H1 (cell line): ENCODE measurements at regions not wholly inside any gene's neighbourhood (a gene's known extent, or its start where the extent isn't known, plus 50 kb on each side); places are given as distances from the start of the nearest gene placed in this dataset.

ENCODE experiments used
- CTCF ChIA-PET: fragments of 300-600 bp; sonication (Branson Sonifier 250); formaldehyde crosslinking; loops from one replicate; lab custom pipeline; 2021; ENCODE audit not compliant: partially characterized antibody; lab: Charles Lee
- POLR2A ChIA-PET: fragments of 300-600 bp; sonication (Branson Sonifier 250); formaldehyde crosslinking; loops from one replicate; lab custom pipeline; 2021; ENCODE audit warnings: inconsistent platforms; ENCODE audit not compliant: partially characterized antibody; lab: Charles Lee
- DNase-seq, 2 experiments: peaks; one replicate each; pipeline versions ENCODE4 v3.0.0 to v3.0.0-alpha.2; 2010 to 2022; ENCODE audit warnings: low spot score in 2 of 2, low read depth in 1 of 2, mixed read lengths in 1 of 2
- FAIRE-seq: peaks from 2 replicates; lab custom pipeline; 2011; peaks lifted over from hg19 to GRCh38; lab: Jason Lieb, UNC
- H2AFZ ChIP-seq: 2 replicates; pipeline ENCODE4 v1.8.1; 2012; ENCODE audit warnings: low read length, inconsistent platforms
- H2AK5ac ChIP-seq: 2 replicates; pipeline ENCODE4 v1.6.1; 2013; ENCODE audit warnings: low read depth, low read length
- H2BK120ac ChIP-seq: replicated peaks from 2 replicates; pipeline ENCODE3; 2013; ENCODE audit warnings: low read depth, low read length, inconsistent platforms
- H2BK12ac ChIP-seq: 2 replicates; pipeline ENCODE4 v1.6.1; 2013; ENCODE audit warnings: low read depth, low read length
- H2BK15ac ChIP-seq: 2 replicates; pipeline ENCODE4 v1.6.1; 2013; ENCODE audit warnings: low read length
- H2BK20ac ChIP-seq: 2 replicates; pipeline ENCODE4 v1.6.1; 2013; ENCODE audit warnings: low read length
- H2BK5ac ChIP-seq: 2 replicates; pipeline ENCODE4 v1.6.1; 2013; ENCODE audit warnings: low read depth, low read length
- H3K14ac ChIP-seq: 2 replicates; pipeline ENCODE4 v1.6.1; 2013; ENCODE audit warnings: inconsistent platforms; ENCODE audit not compliant: insufficient read length
- H3K18ac ChIP-seq: 2 replicates; pipeline ENCODE4 v1.6.1; 2013; ENCODE audit warnings: low read length; ENCODE audit errors: extremely low read depth
- H3K23ac ChIP-seq: 2 replicates; pipeline ENCODE4 v1.6.1; 2013; ENCODE audit warnings: inconsistent platforms; ENCODE audit not compliant: insufficient read length
- H3K23me2 ChIP-seq: 2 replicates; pipeline ENCODE4 v1.6.1; 2013; ENCODE audit warnings: low read depth, low read length
- H3K27ac ChIP-seq: 2 replicates; pipeline ENCODE4 v1.6.1; 2011; ENCODE audit warnings: low read depth, low read length, inconsistent platforms
- H3K27me3 ChIP-seq, 4 experiments: replicated peaks in 1 of 4; 1 replicate in 1 of 4; 2 replicates in 3 of 4; pipeline versions ENCODE4 v1.6.1 to v1.8.1; 2011 to 2013; ENCODE audit warnings: low read length in 3 of 4, mild to moderate bottlenecking in 3 of 4, inconsistent platforms in 2 of 4, mixed read lengths in 2 of 4, moderate library complexity in 1 of 4; ENCODE audit not compliant: control insufficient read depth in 3 of 4, insufficient read depth in 3 of 4; ENCODE audit errors: extremely low read depth in 1 of 4
- H3K36me3 ChIP-seq, 4 experiments: 2 replicates each; pipeline versions ENCODE4 v1.6.1 to v1.8.1; 2011 to 2013; ENCODE audit warnings: mild to moderate bottlenecking in 4 of 4, low read length in 3 of 4, moderate library complexity in 2 of 4, control low read depth in 1 of 4, inconsistent platforms in 1 of 4; ENCODE audit not compliant: insufficient read depth in 4 of 4, control insufficient read depth in 2 of 4
- H3K4ac ChIP-seq: replicated peaks from 2 replicates; pipeline ENCODE3; 2013; ENCODE audit warnings: low read length, low read depth, mixed read lengths, inconsistent platforms; ENCODE audit not compliant: insufficient read length
- H3K4me1 ChIP-seq, 4 experiments: replicated peaks in 1 of 4; 1 replicate in 1 of 4; 2 replicates in 3 of 4; pipeline versions ENCODE4 v1.6.1 to v1.8.1; 2011 to 2013; ENCODE audit warnings: low read length in 3 of 4, inconsistent platforms in 2 of 4, mixed read lengths in 1 of 4; ENCODE audit not compliant: insufficient read depth in 4 of 4, control insufficient read depth in 3 of 4
- H3K4me2 ChIP-seq, 2 experiments: 2 replicates each; pipeline versions ENCODE4 v1.6.1 to v1.8.1; 2011 to 2013; ENCODE audit warnings: low read depth in 2 of 2, low read length in 2 of 2, control low read depth in 1 of 2, inconsistent platforms in 1 of 2, mild to moderate bottlenecking in 1 of 2; ENCODE audit not compliant: insufficient read depth in 1 of 2
- H3K4me3 ChIP-seq, 4 experiments: fragments of 200-600, 300-600 bp in 1 of 4; sonication (generic), shearing (Covaris generic), sonication (Bioruptor Twin) in 1 of 4; 2 replicates each; pipeline versions ENCODE4 v1.5.1 to v1.8.1; 2011 to 2016; ENCODE audit warnings: low read length in 4 of 4, low read depth in 3 of 4, control low read depth in 2 of 4, inconsistent platforms in 2 of 4, mild to moderate bottlenecking in 2 of 4, mixed read lengths in 1 of 4, moderate library complexity in 1 of 4; ENCODE audit not compliant: insufficient read depth in 2 of 4; ENCODE audit errors: extremely low read depth in 1 of 4
- H3K56ac ChIP-seq: replicated peaks from 2 replicates; pipeline ENCODE3; 2013; ENCODE audit warnings: low read depth, mild to moderate bottlenecking, mixed read lengths, low read length, inconsistent platforms; ENCODE audit not compliant: insufficient read length
- H3K79me1 ChIP-seq: 2 replicates; pipeline ENCODE4 v1.6.1; 2013; ENCODE audit warnings: low read depth, low read length, control low read depth
- H3K79me2 ChIP-seq, 2 experiments: 2 replicates each; pipeline versions ENCODE4 v1.6.1 to v1.8.1; 2012 to 2013; ENCODE audit warnings: low read length in 2 of 2, mild to moderate bottlenecking in 2 of 2, inconsistent platforms in 1 of 2; ENCODE audit not compliant: insufficient read depth in 2 of 2, control insufficient read depth in 1 of 2
- H3K9ac ChIP-seq, 4 experiments: replicated peaks in 1 of 4; 1 replicate in 1 of 4; 2 replicates in 3 of 4; pipeline versions ENCODE4 v1.6.1 to v1.8.1; 2011 to 2013; ENCODE audit warnings: low read depth in 3 of 4, low read length in 3 of 4, control low read depth in 2 of 4, mild to moderate bottlenecking in 2 of 4, moderate library complexity in 2 of 4, inconsistent platforms in 1 of 4; ENCODE audit errors: extremely low read depth in 1 of 4
- H3K9me3 ChIP-seq, 2 experiments: 2 replicates each; pipeline versions ENCODE4 v1.6.1 to v1.8.1; 2012 to 2013; ENCODE audit warnings: mild to moderate bottlenecking in 2 of 2, moderate library complexity in 2 of 2, control low read depth in 1 of 2, inconsistent platforms in 1 of 2, low read depth in 1 of 2, low read length in 1 of 2, mixed read lengths in 1 of 2; ENCODE audit not compliant: insufficient read depth in 2 of 2
- H4K20me1 ChIP-seq, 2 experiments: replicated peaks in 1 of 2; 2 replicates each; pipeline versions ENCODE3 to v1.8.1; 2011 to 2013; ENCODE audit warnings: inconsistent platforms in 2 of 2, low read length in 2 of 2, mild to moderate bottlenecking in 1 of 2; ENCODE audit not compliant: insufficient read depth in 2 of 2, control insufficient read depth in 1 of 2
- H4K5ac ChIP-seq: 2 replicates; pipeline ENCODE4 v1.6.1; 2013; ENCODE audit warnings: low read length, low read depth, mixed read lengths, inconsistent platforms; ENCODE audit not compliant: insufficient read length
- H4K8ac ChIP-seq: 2 replicates; pipeline ENCODE4 v1.8.0; 2013; ENCODE audit warnings: mild to moderate bottlenecking, moderate library complexity, low read length, inconsistent platforms; ENCODE audit not compliant: insufficient read depth; ENCODE audit errors: extremely low read depth
- H4K91ac ChIP-seq: replicated peaks from 2 replicates; pipeline ENCODE3; 2013; ENCODE audit warnings: low read length, mixed read lengths, inconsistent platforms; ENCODE audit not compliant: insufficient read length
- BCL11A ChIP-seq, 2 experiments: IDR thresholded peaks; one replicate each; pipeline ENCODE4 v1.6.1; 2011; ENCODE audit warnings: low read depth in 2 of 2, low read length in 2 of 2, mild to moderate bottlenecking in 2 of 2
- CHD1 ChIP-seq: IDR thresholded peaks from 2 replicates; pipeline ENCODE4 v1.6.1; 2012; ENCODE audit warnings: low read depth, low read length, improper control_type of control experiment
- EZH2 ChIP-seq: fragments of 200-600 bp; sonication (generic); IDR thresholded peaks from 2 replicates; pipeline ENCODE4 v1.7.1; 2012; ENCODE audit warnings: low read depth, mild to moderate bottlenecking, moderate library complexity, low read length, inconsistent platforms; ENCODE audit not compliant: severe bottlenecking
- GABPA ChIP-seq: IDR thresholded peaks from 2 replicates; pipeline ENCODE4 v1.6.1; 2011; ENCODE audit warnings: mild to moderate bottlenecking, low read length, moderate library complexity, borderline replicate concordance; ENCODE audit not compliant: insufficient read depth
- GTF2F1 ChIP-seq: IDR thresholded peaks from 2 replicates; pipeline ENCODE4 v1.6.1; 2012; ENCODE audit warnings: low read depth, low read length, improper control_type of control experiment, borderline replicate concordance
- HDAC6 ChIP-seq: IDR thresholded peaks from one replicate; pipeline ENCODE4 v1.7.1; 2012; ENCODE audit warnings: low read depth, mild to moderate bottlenecking, inconsistent platforms, low read length, moderate library complexity
- KDM1A ChIP-seq: fragments of 200-600, 300-600 bp; sonication (generic); IDR thresholded peaks from 2 replicates; pipeline ENCODE4 v1.7.1; 2016; ENCODE audit warnings: mild to moderate bottlenecking, low read length, borderline replicate concordance
- NANOG ChIP-seq: IDR thresholded peaks from 2 replicates; pipeline ENCODE4 v1.6.1; 2011; ENCODE audit warnings: low read length, low read depth, mild to moderate bottlenecking, inconsistent platforms; ENCODE audit not compliant: insufficient read depth, poor library complexity, severe bottlenecking
- NRF1 ChIP-seq: IDR thresholded peaks from 2 replicates; pipeline ENCODE4 v1.6.1; 2011; ENCODE audit warnings: mild to moderate bottlenecking, low read depth, low read length, improper control_type of control experiment
- PHF8 ChIP-seq: fragments of 200-600 bp; sonication (generic); conservative IDR thresholded peaks from 2 replicates; pipeline ENCODE4 v1.7.1; 2012; ENCODE audit warnings: low read depth, mild to moderate bottlenecking, inconsistent platforms, low read length, moderate library complexity
- RAD21 ChIP-seq, 2 experiments: IDR thresholded peaks in 1 of 2; conservative IDR thresholded peaks in 1 of 2; 2 replicates each; pipeline ENCODE4 v1.6.1; 2011; ENCODE audit warnings: low read depth in 2 of 2, low read length in 2 of 2, improper control_type of control experiment in 1 of 2, inconsistent platforms in 1 of 2, mild to moderate bottlenecking in 1 of 2, moderate library complexity in 1 of 2
- TAF7 ChIP-seq: optimal IDR thresholded peaks from 2 replicates; pipeline ENCODE3; 2011; ENCODE audit warnings: low read depth, mild to moderate bottlenecking, inconsistent platforms, low read length, moderate library complexity, borderline replicate concordance
- TBP ChIP-seq: IDR thresholded peaks from 2 replicates; pipeline ENCODE4 v1.6.1; 2011; ENCODE audit warnings: low read depth, low read length, improper control_type of control experiment
- TEAD4 ChIP-seq: IDR thresholded peaks from 2 replicates; pipeline ENCODE4 v1.6.1; 2012; ENCODE audit warnings: low read depth, low read length, inconsistent platforms, mixed read lengths
- WGBS, 2 experiments: shearing (Covaris generic) in 1 of 2; methylation state at CpG; one replicate each; pipeline versions ENCODE4 v1.1.6 to v1.1.7; 2013 to 2015; ENCODE audit warnings: low lambda C conversion rate in 2 of 2, mixed read lengths in 2 of 2, inconsistent platforms in 1 of 2, low coverage in 1 of 2, missing lambda C conversion rate in 1 of 2; ENCODE audit not compliant: insufficient replicate concordance in 2 of 2, insufficient coverage in 1 of 2, insufficient read length in 1 of 2; ENCODE audit errors: extremely low coverage in 1 of 2, missing lambda C conversion rate in 1 of 2; 5-methylcytosine and 5-hydroxymethylcytosine counted together

DNA sequence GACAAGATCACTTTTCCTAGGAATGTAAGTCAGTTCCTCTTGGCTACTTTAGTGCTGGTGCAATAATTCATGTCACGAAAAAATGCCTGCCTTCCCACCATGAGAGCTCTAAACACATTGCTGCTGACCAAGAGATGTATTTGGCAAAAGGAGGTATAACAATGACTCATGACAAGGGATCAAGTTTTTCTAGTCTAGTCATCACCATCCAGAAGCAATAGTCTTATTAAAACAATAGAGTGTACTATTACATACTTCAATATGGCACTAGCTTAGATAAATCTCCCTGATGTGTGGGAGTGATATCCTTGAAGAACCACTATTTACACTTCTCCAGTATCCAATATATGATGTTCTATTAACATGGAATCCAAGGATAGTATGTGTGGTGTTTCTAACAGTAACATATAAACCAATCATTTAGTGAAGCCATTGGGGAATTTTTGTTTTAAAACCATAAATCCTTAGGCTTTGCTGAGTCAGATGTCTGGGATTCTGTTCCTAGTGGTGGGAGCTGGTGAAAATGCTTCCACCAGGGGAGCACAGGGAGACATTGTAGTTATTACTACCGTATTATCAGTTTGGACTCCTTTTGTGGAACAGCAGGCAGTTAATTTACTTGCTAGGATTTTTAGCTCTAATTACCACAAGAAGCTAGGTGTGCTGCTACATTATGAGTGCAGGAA lies 1387.5 kb downstream of the LRFN5 start:
- H3K27me3 ChIP-seq, result no peaks in the 10 kb centered on the region
- no peak overlapping the region for H3K14ac ChIP-seq
- POLR2A ChIA-PET, result no interaction called here
- H3K79me1 ChIP-seq, result no peaks in the 10 kb centered on the region
- no peak overlapping the region for H2BK20ac ChIP-seq
- H3K18ac ChIP-seq, result no peak overlapping the region
- H2BK120ac ChIP-seq, result no peak overlapping the region
- no peaks in the 10 kb centered on the region for H3K79me2 ChIP-seq
- no peak overlapping the region for H2AK5ac ChIP-seq
- no peaks in the 10 kb centered on the region for H3K23me2 ChIP-seq
- no peaks in the 10 kb centered on the region for H3K4me1 ChIP-seq
- CTCF ChIA-PET, result no interaction called here
- H3K56ac ChIP-seq, result no peak overlapping the region
- H3K36me3 ChIP-seq, result no peaks in the 10 kb centered on the region
- H3K9ac ChIP-seq, result no peak overlapping the region
- no peak overlapping the region for H4K91ac ChIP-seq
- H4K5ac ChIP-seq, result no peak overlapping the region
- H2BK12ac ChIP-seq, result no peak overlapping the region
- H3K4me2 ChIP-seq, result no peak overlapping the region
- H3K4ac ChIP-seq, result no peak overlapping the region
- H2BK5ac ChIP-seq, result no peak overlapping the region
- no peak overlapping the region for H3K27ac ChIP-seq
- no peaks in the 10 kb centered on the region for H4K20me1 ChIP-seq
- WGBS, 2 experiments, result 93% methylated on average over 2 of the region's 2 CpGs; no CpG with 5 or more reads in 1 of the 2 experiments
- FAIRE-seq, result no peak
- no peak overlapping the region for H2AFZ ChIP-seq
- H2BK15ac ChIP-seq, result no peak overlapping the region
- H3K4me3 ChIP-seq, result no peak overlapping the region
- H3K9me3 ChIP-seq, result no peaks in the 10 kb centered on the region
- no peak overlapping the region for H3K23ac ChIP-seq
- DNase-seq, result no peak
- H4K8ac ChIP-seq, result no peak overlapping the region
- TF ChIP-seq EZH2 (no peak), BCL11A (IDR thresholded peaks at IDR 0.05; ENCODE audit: low read depth in 2 of 2, low read length in 2 of 2) (no peak), GTF2F1 (no peak), HDAC6 (no peak), TBP (no peak), CHD1 (no peak), NRF1 (no peak), KDM1A (no peak), TEAD4 (no peak), NANOG (no peak), TAF7 (no peak), PHF8 (no peak), RAD21 (IDR thresholded peaks at IDR 0.05 in 1 of 2, conservative IDR thresholded peaks at IDR 0.05 in 1 of 2; ENCODE audit: low read depth in 2 of 2, low read length in 2 of 2) (no peak), GABPA (no peak)
